Activated CD8-positive, alpha-beta T cell treated with anti-CD3 and anti-CD28 coated beads for 36 hours (primary cell): ENCODE measurements at regions not wholly inside any gene's neighbourhood (a gene's known extent, or its start where the extent isn't known, plus 50 kb on each side); places are given as distances from the start of the nearest gene placed in this dataset.

Source experiments
- ATAC-seq: fragments of 200-7000 bp; cut with Tn5 transposase; one replicate; pipeline ENCODE4 v1.10.0; 2021; ENCODE audit warnings: mild to moderate bottlenecking, moderate library complexity
- CTCF ChIA-PET: fragments of 350-600 bp; sonication (Branson Sonifier 250); formaldehyde crosslinking; loops from one replicate; lab custom pipeline; 2021; ENCODE audit warnings: antibody characterized with exemption; lab: Charles Lee
- POLR2A ChIA-PET: fragments of 350-600 bp; sonication (Branson Sonifier 250); formaldehyde crosslinking; loops from one replicate; lab custom pipeline; 2021; ENCODE audit warnings: antibody characterized with exemption; lab: Charles Lee
- DNase-seq: peaks from one replicate; pipeline ENCODE4 v3.0.0-alpha.2; 2020
- H3K27ac Mint-ChIP-seq: one replicate; pipeline ENCODE4 v1.8.0; 2021; ENCODE audit warnings: mild to moderate bottlenecking, mixed read lengths
- H3K27me3 Mint-ChIP-seq: one replicate; pipeline ENCODE4 v1.8.0; 2021; ENCODE audit warnings: mixed read lengths
- H3K36me3 Mint-ChIP-seq: one replicate; pipeline ENCODE4 v1.8.0; 2021; ENCODE audit warnings: low read depth, mixed read lengths
- H3K4me1 Mint-ChIP-seq: one replicate; pipeline ENCODE4 v1.8.0; 2021; ENCODE audit warnings: low read depth, mixed read lengths
- H3K4me3 Mint-ChIP-seq: one replicate; pipeline ENCODE4 v1.8.0; 2021; ENCODE audit warnings: mild to moderate bottlenecking, moderate library complexity, mixed read lengths
- H3K9me3 Mint-ChIP-seq: one replicate; pipeline ENCODE4 v1.8.0; 2021; ENCODE audit warnings: mixed read lengths
- CTCF ChIP-seq: fragments of 200-600 bp; IDR thresholded peaks from one replicate; pipeline ENCODE4 v1.8.0; 2022; ENCODE audit warnings: antibody characterized with exemption, mild to moderate bottlenecking
- intact Hi-C: fragments of 100-400 bp; cut with micrococcal nuclease; formaldehyde crosslinking; loops from one replicate; pipeline ENCODE4 v1.10.0; 2022

GRCh38 chr16:85991856-85992255 lies 92.9 kb downstream of the IRF8 start:
- POLR2A ChIA-PET = interaction anchor here (0.8 to 2.8 kb wide), 7 partner anchors 10 to 93 kb away, joined by 3 to 8 read pairs (median 3); partner anchors contain the start of gene IRF8
- Mint-ChIP-seq H3K27me3 (no peaks in the 10 kb centered on the region), H3K4me3 (no peak overlapping the region), H3K36me3 (peaks cover 5% of the 10 kb centered on the region), H3K4me1 (peaks cover 80% of the 10 kb centered on the region), H3K9me3 (peaks cover 4% of the 10 kb centered on the region), H3K27ac (peak overlapping the region; percentile 18)
- ATAC-seq (no peak), DNase-seq (no peak)
- intact Hi-C loops = no loop called here
- CTCF ChIA-PET = interaction anchor here (1.6 to 14.7 kb wide), 3 partner anchors 10 to 171 kb away, joined by 4 to 257 read pairs (median 10); no protein-coding TSS in a partner anchor
- TF ChIP-seq CTCF = no peak

DNA sequence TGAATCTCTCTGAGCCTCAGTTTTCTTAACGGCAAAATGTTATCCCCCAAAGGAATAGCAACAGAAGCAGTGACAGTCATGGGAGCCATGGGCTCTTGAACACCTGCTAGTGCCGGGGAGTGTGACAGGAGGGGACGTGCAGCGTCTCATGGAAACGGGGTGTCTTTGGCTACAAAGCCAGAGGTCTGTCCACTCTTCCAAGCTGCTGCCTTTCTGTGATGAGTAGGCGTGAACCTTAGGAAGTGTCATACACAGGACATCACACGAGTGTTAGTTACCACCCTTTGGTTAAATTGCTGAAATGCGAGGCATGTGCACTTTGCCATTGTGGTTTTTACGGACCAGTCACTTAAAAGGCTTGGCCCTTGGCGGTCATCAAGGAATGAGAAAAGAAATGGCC lies 93.4 kb downstream of the IRF8 start:
- H3K27me3 Mint-ChIP-seq = no peaks in the 10 kb centered on the region
- ChIA-PET POLR2A (interaction anchor here (0.8 to 2.8 kb wide), 6 partner anchors 10 to 93 kb away, joined by 3 to 8 read pairs (median 4); partner anchors contain the start of gene IRF8), CTCF (interaction anchor here (1.6 to 14.7 kb wide), 3 partner anchors 10 to 172 kb away, joined by 4 to 257 read pairs (median 10); no protein-coding TSS in a partner anchor)
- TF ChIP-seq CTCF = no peak
- intact Hi-C loops = no loop called here
- ATAC-seq (no peak), DNase-seq (no peak)
- H3K27ac Mint-ChIP-seq = peak overlapping the region; percentile 18
- peaks cover 78% of the 10 kb centered on the region for H3K4me1 Mint-ChIP-seq
- no peak overlapping the region for H3K4me3 Mint-ChIP-seq
- peaks cover 4% of the 10 kb centered on the region for H3K9me3 Mint-ChIP-seq
- H3K36me3 Mint-ChIP-seq = peaks cover 5% of the 10 kb centered on the region

- Mint-ChIP-seq H3K36me3 (peaks cover 5% of the 10 kb centered on the region), H3K9me3 (peaks cover 4% of the 10 kb centered on the region), H3K27ac (peak overlapping the region; percentile 1), H3K4me1 (peaks cover 75% of the 10 kb centered on the region), H3K4me3 (no peak overlapping the region), H3K27me3 (no peaks in the 10 kb centered on the region)
- ChIA-PET POLR2A (interaction anchor here (0.9 to 1.2 kb wide), 2 partner anchors 11 to 80 kb away, joined by 3 read pairs; no protein-coding TSS in a partner anchor), CTCF (interaction anchor here (0.9 to 14.7 kb wide), 3 partner anchors 9 to 172 kb away, joined by 3 to 257 read pairs (median 4); no protein-coding TSS in a partner anchor)
- intact Hi-C loops = no loop called here
- TF ChIP-seq CTCF = no peak
- DNase-seq = no peak
- ATAC-seq = no peak
These were observed 93.8 kb downstream of the IRF8 start for GRCh38 chr16:85992779-85993178.

DNA sequence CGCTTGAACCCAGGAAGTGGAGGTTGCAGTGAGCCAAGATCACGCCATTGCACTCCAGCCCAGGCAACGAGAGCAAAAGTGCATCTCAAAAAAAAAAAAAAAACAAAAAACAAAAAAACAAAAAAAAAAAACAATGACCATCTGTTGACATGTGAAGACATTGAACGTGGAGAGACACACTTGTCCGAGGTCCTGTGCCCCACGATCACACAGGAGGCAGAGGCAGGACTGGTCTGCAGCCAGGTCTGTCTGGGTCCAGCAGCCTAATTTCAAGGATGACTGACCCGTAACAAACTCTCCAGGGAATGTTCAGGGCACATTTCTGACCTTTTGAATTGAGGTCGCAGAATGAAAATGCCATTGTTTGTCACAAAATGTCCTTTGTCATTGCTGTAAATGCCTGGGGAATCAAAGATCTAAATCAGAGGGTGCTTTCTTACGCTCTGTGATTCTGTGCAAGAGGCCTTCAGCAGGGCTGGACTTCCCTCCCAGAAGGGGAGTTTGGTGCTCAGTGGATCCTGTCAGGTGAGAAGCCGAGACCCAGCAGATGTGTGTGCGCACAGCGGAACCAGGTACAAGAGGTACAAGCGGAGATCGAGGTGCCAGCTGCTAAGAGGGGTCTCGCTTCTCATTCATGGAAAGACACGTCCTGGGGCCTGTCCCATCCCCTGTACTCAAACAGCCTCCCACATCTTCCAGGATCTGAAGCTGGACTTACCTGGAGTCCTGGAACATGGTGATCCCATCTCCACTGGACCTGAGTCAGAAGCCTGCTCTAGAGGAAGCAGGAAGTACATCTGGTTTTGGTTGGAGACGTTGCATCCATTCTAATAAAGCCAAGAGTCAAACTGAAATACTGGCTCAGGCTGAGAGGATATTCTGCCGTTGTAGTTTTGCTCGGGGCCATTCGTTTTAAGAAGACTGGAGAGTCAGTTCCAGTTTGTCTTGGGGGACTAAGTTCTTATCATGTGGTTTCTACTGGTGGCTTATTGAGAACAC lies 95.8 kb downstream of the IRF8 start:
- Mint-ChIP-seq H3K36me3 (peaks cover 5% of the 10 kb centered on the region), H3K4me3 (no peak overlapping the region), H3K27ac (peak overlapping the region; percentile 67), H3K4me1 (peaks cover 70% of the 10 kb centered on the region), H3K27me3 (no peaks in the 10 kb centered on the region), H3K9me3 (peaks cover 8% of the 10 kb centered on the region)
- intact Hi-C loops = no loop called here
- TF ChIP-seq CTCF = no peak
- POLR2A ChIA-PET = interaction anchor here (1.0 to 2.1 kb wide), 2 partner anchors 14 to 67 kb away, joined by 3 to 5 read pairs; no protein-coding TSS in a partner anchor
- ATAC-seq = no peak
- DNase-seq = no peak
- CTCF ChIA-PET = interaction anchor here (5.1 to 14.7 kb wide), 2 partner anchors 174 to 175 kb away, joined by 43 to 257 read pairs; no protein-coding TSS in a partner anchor
